Loucy (cell line): ENCODE measurements at regions not wholly inside any gene's neighbourhood (a gene's known extent, or its start where the extent isn't known, plus 50 kb on each side); places are given as distances from the start of the nearest gene placed in this dataset.

ENCODE experiments used
- CTCF ChIP-seq: fragments of 200-600 bp; sonication (generic); conservative IDR thresholded peaks from 2 replicates; pipeline ENCODE4 v1.5.1; 2014; ENCODE audit warnings: mild to moderate bottlenecking, antibody characterized with exemption, low read length
- EZH2phosphoT487 ChIP-seq: fragments of 200-600 bp; IDR thresholded peaks from 2 replicates; pipeline ENCODE4 v1.6.1; 2018; ENCODE audit warnings: antibody characterized with exemption, mild to moderate bottlenecking, moderate library complexity, borderline replicate concordance

GRCh38 chr15:70308735-70309434, 211.2 kb upstream of the TLE3 start:
- TF ChIP-seq CTCF (no peak), EZH2phosphoT487 (no peak)
